Left lung (tissue), 4 donors: ENCODE measurements at regions not wholly inside any gene's neighbourhood (a gene's known extent, or its start where the extent isn't known, plus 50 kb on each side); places are given as distances from the start of the nearest gene placed in this dataset.

ENCODE experiments used
- ATAC-seq: fragments of 200-7000 bp; cut with Tn5 transposase; one replicate; pipeline ENCODE4 v1.9.1; 2020; ENCODE audit warnings: moderate library complexity
- DNase-seq, 4 donors: peaks; one replicate each; pipeline ENCODE4 v3.0.0-alpha.2; 2013 to 2020
- H3K27ac ChIP-seq, 2 donors: fragments of 200-600 bp; sonication (generic) in 1 of 2; one replicate each; pipeline versions ENCODE4 v1.5.0 to v1.8.0; 2020 to 2021
- H3K27me3 ChIP-seq, 2 donors: fragments of 200-600 bp; sonication (generic) in 1 of 2; one replicate each; pipeline versions ENCODE4 v1.5.0 to v1.8.0; 2020 to 2021
- H3K36me3 ChIP-seq, 2 donors: fragments of 200-600 bp; sonication (generic) in 1 of 2; one replicate each; pipeline versions ENCODE4 v1.5.0 to v1.8.0; 2020 to 2021
- H3K4me1 ChIP-seq, 2 donors: fragments of 200-600 bp; one replicate each; pipeline ENCODE4 v1.8.0; 2021
- H3K4me3 ChIP-seq, 2 donors: fragments of 200-600 bp; sonication (generic) in 1 of 2; one replicate each; pipeline versions ENCODE4 v1.5.0 to v1.8.0; 2020 to 2021; ENCODE audit warnings: mild to moderate bottlenecking in 1 of 2
- H3K9me3 ChIP-seq, 2 donors: fragments of 200-600 bp; sonication (generic) in 1 of 2; one replicate each; pipeline versions ENCODE4 v1.5.0 to v1.8.0; 2020 to 2021
- CTCF ChIP-seq, 2 donors: fragments of 200-600 bp; sonication (generic) in 1 of 2; IDR thresholded peaks; one replicate each; pipeline versions ENCODE4 v1.5.0 to v1.8.0; 2021; ENCODE audit warnings: antibody characterized with exemption in 2 of 2
- intact Hi-C, 2 donors: fragments of 100-400 bp; cut with DNase I; formaldehyde crosslinking; loops; one replicate each; pipeline versions ENCODE4 v1.11.2 to v1.14.2; 2022
- donor health status: DM: no; HTN: yes; CAD: no.
- donor health status: DM: no; HTN: no; CAD: no.

- Histone ChIP-seq H3K4me1 (no peaks in the 10 kb centered on the region), H3K36me3 (no peaks in the 10 kb centered on the region), H3K9me3 (peaks cover 0 to 13% of the 10 kb centered on the region in 2 donors), H3K4me3 (no peak overlapping the region), H3K27me3 (no peaks in the 10 kb centered on the region), H3K27ac (no peak overlapping the region)
- ATAC-seq (peak; percentile 53), DNase-seq (no peak)
- intact Hi-C loops: no loop called here
- TF ChIP-seq CTCF (IDR thresholded peaks at IDR 0.05): no peak
Observed at GRCh38 chr5:28576022-28576421, 1537.6 kb upstream of the CDH9 start.

- Histone ChIP-seq H3K4me1 (no peaks in the 10 kb centered on the region), H3K36me3 (no peaks in the 10 kb centered on the region), H3K9me3 (peaks cover 0 to 13% of the 10 kb centered on the region in 2 donors), H3K27me3 (no peaks in the 10 kb centered on the region), H3K27ac (no peak overlapping the region), H3K4me3 (no peak overlapping the region)
- intact Hi-C loops: no loop called here
- DNase-seq (peak in 1 of 4 donors; percentile 40), ATAC-seq (no peak)
- TF ChIP-seq CTCF (IDR thresholded peaks at IDR 0.05): no peak
Observed at GRCh38 chr5:28575368-28575767, 1537.0 kb upstream of the CDH9 start.

GRCh38 chr5:28574606-28575005 is 1536.2 kb upstream of the CDH9 start:
- DNase-seq (no peak), ATAC-seq (no peak)
- TF ChIP-seq CTCF (IDR thresholded peaks at IDR 0.05): no peak
- H3K27me3 ChIP-seq: no peaks in the 10 kb centered on the region
- H3K4me3 ChIP-seq: no peak overlapping the region
- H3K36me3 ChIP-seq: no peaks in the 10 kb centered on the region
- H3K9me3 ChIP-seq: peaks cover 0 to 13% of the 10 kb centered on the region in 2 donors
- intact Hi-C loops: no loop called here
- no peaks in the 10 kb centered on the region for H3K4me1 ChIP-seq
- H3K27ac ChIP-seq: no peak overlapping the region

- no peaks in the 10 kb centered on the region for H3K36me3 ChIP-seq
- H3K4me3 ChIP-seq: no peak overlapping the region
- ATAC-seq (no peak), DNase-seq (no peak)
- H3K27ac ChIP-seq: no peak overlapping the region
- no peak for TF ChIP-seq CTCF (IDR thresholded peaks at IDR 0.05)
- intact Hi-C loops: no loop called here
- no peaks in the 10 kb centered on the region for H3K27me3 ChIP-seq
- no peaks in the 10 kb centered on the region for H3K4me1 ChIP-seq
- peaks cover 0 to 8% of the 10 kb centered on the region in 2 donors for H3K9me3 ChIP-seq
Observed at GRCh38 chr5:28567048-28567447, 1528.7 kb upstream of the CDH9 start.

GRCh38 chr5:28561522-28561921 is 1523.1 kb upstream of the CDH9 start:
- no peak for TF ChIP-seq CTCF (IDR thresholded peaks at IDR 0.05)
- intact Hi-C loops: no loop called here
- Histone ChIP-seq H3K4me1 (no peaks in the 10 kb centered on the region), H3K36me3 (no peaks in the 10 kb centered on the region), H3K27ac (no peak overlapping the region), H3K9me3 (peaks cover 0 to 15% of the 10 kb centered on the region in 2 donors), H3K4me3 (no peak overlapping the region), H3K27me3 (no peaks in the 10 kb centered on the region)
- DNase-seq: no peak
- no peak for ATAC-seq
